ENCODE measurements at regions not wholly inside any gene's neighbourhood (a gene's known extent, or its start where the extent isn't known, plus 50 kb on each side); places are given as distances from the start of the nearest gene placed in this dataset.

- no peak for DNase-seq (ENCODE audit: low spot score)
Observed at GRCh38 chr9:81390792-81391456, 298.4 kb downstream of the TLE1 start.

GRCh38 chr9:81389569-81389993 lies 299.8 kb downstream of the TLE1 start:
- DNase-seq (ENCODE audit: low spot score): peak; percentile 100

GRCh38 chr9:81388831-81389230 lies 300.5 kb downstream of the TLE1 start:
- no peak for DNase-seq (ENCODE audit: low spot score)

GRCh38 chr9:81387360-81388106 lies 301.8 kb downstream of the TLE1 start:
- no peak for DNase-seq (ENCODE audit: low spot score)

GRCh38 chr9:81384911-81385310 lies 304.4 kb downstream of the TLE1 start:
- no peak for DNase-seq (ENCODE audit: low spot score)

- DNase-seq (ENCODE audit: low spot score): no peak
Observed at GRCh38 chr9:81382281-81382680, 307.1 kb downstream of the TLE1 start.

- DNase-seq (ENCODE audit: low spot score): no peak
Observed at GRCh38 chr9:81381694-81382093, 307.7 kb downstream of the TLE1 start.

- DNase-seq (ENCODE audit: low spot score): peak; percentile 56
Observed at GRCh38 chr9:81380504-81381359, 308.6 kb downstream of the TLE1 start.

- DNase-seq (ENCODE audit: low spot score): no peak
Observed at GRCh38 chr9:81379655-81380054, 309.7 kb downstream of the TLE1 start.

- no peak for DNase-seq (ENCODE audit: low spot score)
Observed at GRCh38 chr9:81377921-81378320, 311.4 kb downstream of the TLE1 start.

GRCh38 chr9:81377320-81377719 lies 312.0 kb downstream of the TLE1 start:
- DNase-seq (ENCODE audit: low spot score): no peak

GRCh38 chr9:81375187-81376100 lies 313.9 kb downstream of the TLE1 start:
- DNase-seq (ENCODE audit: low spot score): no peak

- no peak for DNase-seq (ENCODE audit: low spot score)
Observed at GRCh38 chr9:81374459-81375186, 314.7 kb downstream of the TLE1 start.

- DNase-seq (ENCODE audit: low spot score): no peak
Observed at GRCh38 chr9:81373294-81373693, 316.1 kb downstream of the TLE1 start.

GRCh38 chr9:81372628-81373191 lies 316.6 kb downstream of the TLE1 start:
- no peak for DNase-seq (ENCODE audit: low spot score)

GRCh38 chr9:81371824-81372223 lies 317.5 kb downstream of the TLE1 start:
- no peak for DNase-seq (ENCODE audit: low spot score)

GRCh38 chr9:81370650-81371049 lies 318.7 kb downstream of the TLE1 start:
- no peak for DNase-seq (ENCODE audit: low spot score)

GRCh38 chr9:81370096-81370495 lies 319.3 kb downstream of the TLE1 start:
- DNase-seq (ENCODE audit: low spot score): no peak

GRCh38 chr9:81369121-81369520 lies 320.2 kb downstream of the TLE1 start:
- no peak for DNase-seq (ENCODE audit: low spot score)

GRCh38 chr9:81363916-81364480 lies 325.3 kb downstream of the TLE1 start:
- no peak for DNase-seq (ENCODE audit: low spot score)
